ENCODE measurements at regions not wholly inside any gene's neighbourhood (a gene's known extent, or its start where the extent isn't known, plus 50 kb on each side); places are given as distances from the start of the nearest gene placed in this dataset.

DNA sequence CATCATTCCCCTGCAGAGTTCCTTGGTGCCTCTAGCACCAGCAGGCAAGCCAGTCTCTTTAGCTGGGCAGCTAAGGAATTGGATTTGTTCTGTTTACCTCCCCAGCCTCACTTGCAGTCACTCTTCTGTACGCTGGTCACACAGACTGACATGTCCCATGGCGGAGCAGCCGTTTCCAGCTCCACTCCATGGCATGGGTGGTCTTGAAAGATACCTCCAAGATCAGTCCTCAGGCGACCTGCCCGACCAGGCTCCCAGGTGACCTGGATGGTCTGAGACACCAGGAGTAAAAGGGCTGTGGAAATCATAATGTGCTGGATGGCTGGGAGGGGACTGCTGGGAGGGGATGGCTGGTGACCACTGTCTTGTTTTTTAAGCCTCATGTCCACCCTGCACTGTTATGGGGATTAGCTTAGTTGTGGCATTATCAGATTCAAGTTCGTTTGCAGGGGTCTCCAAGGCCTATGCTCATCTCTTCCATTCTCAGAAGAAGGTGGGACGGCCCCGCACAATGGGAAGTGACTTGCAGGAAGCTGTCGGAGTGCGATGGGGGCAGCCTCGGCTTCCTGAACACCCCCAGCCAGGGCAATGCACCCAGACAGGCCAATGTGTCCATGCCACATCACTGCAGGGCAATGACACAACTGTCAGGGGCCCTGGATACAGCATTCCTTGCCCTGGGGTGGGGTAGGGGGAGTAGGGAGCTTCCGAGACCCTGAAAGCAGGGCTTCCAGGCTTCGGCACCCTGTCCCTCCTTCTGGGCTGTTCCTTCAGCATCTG is 156.1 kb upstream of the MYCN start:
- ATAC-seq (no peak), FAIRE-seq (no peak), DNase-seq (no peak)
- WGBS, 2 donors, result 62 to 73% methylated on average over 13 of the region's 13 CpGs
- Histone ChIP-seq H3K4me1 (no peaks in the 10 kb centered on the region), H3K9me3 (no peaks in the 10 kb centered on the region), H3K27me3 (no peaks in the 10 kb centered on the region), H3K4me3 (no peak overlapping the region), H3K27ac (no peak overlapping the region), H3K36me3 (no peaks in the 10 kb centered on the region)
- TF ChIP-seq, protein P1, sequence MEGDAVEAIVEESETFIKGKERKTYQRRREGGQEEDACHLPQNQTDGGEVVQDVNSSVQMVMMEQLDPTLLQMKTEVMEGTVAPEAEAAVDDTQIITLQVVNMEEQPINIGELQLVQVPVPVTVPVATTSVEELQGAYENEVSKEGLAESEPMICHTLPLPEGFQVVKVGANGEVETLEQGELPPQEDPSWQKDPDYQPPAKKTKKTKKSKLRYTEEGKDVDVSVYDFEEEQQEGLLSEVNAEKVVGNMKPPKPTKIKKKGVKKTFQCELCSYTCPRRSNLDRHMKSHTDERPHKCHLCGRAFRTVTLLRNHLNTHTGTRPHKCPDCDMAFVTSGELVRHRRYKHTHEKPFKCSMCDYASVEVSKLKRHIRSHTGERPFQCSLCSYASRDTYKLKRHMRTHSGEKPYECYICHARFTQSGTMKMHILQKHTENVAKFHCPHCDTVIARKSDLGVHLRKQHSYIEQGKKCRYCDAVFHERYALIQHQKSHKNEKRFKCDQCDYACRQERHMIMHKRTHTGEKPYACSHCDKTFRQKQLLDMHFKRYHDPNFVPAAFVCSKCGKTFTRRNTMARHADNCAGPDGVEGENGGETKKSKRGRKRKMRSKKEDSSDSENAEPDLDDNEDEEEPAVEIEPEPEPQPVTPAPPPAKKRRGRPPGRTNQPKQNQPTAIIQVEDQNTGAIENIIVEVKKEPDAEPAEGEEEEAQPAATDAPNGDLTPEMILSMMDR (IDR thresholded peaks at IDR 0.05), result no peak
- intact Hi-C loops (cut with DNase I), result no loop called here

DNA sequence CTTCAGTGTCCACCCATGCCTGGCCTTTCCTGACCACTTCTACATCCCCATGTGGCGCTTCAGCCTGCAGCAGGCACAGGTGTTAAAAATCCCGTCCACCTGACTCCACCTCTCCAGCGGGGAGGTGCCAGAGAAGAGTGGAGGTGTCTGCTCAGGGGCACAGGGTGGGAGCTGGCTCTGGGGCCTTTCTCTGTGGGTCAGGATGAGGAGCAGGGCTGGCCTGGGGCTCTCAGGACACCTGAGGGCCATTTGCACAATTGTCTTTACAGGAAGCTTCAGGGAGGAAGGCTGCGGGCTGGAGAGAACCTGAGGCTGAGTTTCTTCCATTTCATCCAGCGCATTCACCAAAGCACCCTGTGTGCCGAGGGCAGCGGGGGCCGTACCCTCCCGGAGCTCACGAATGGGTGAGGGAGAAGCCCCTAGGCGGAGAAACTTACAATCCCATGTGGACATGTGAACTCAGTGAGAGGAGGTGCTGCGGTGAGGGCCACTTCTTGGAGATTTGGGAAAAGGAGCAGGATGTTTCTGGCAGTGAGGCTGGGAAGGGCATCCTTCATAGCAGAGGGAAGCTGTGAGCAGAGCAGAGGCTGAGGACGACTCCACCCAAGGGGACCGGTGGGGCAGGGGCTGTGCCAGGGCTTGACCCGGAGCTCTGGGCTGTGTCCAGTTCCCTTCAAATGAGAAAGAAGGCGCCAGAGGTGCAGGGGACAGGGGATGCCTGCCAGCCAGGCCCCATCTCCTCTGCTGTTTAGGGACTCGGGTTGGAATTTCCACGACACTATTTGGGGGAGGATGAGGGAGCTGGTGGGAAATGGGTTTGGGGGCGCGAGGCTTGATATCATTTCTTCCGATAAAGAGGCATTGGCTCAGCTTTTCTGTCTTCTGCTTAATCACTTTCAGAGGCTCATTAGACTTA is 155.2 kb upstream of the MYCN start:
- Histone ChIP-seq H3K4me3 (no peak overlapping the region), H3K36me3 (no peaks in the 10 kb centered on the region), H3K4me1 (no peaks in the 10 kb centered on the region), H3K27ac (no peak overlapping the region), H3K27me3 (no peaks in the 10 kb centered on the region), H3K9me3 (no peaks in the 10 kb centered on the region)
- WGBS, 2 donors, result 63 to 66% methylated on average over 21 of the region's 21 CpGs
- intact Hi-C loops (cut with DNase I), result no loop called here
- ATAC-seq (no peak), FAIRE-seq (no peak), DNase-seq (no peak)
- TF ChIP-seq, protein P1 (IDR thresholded peaks at IDR 0.05), result no peak

DNA sequence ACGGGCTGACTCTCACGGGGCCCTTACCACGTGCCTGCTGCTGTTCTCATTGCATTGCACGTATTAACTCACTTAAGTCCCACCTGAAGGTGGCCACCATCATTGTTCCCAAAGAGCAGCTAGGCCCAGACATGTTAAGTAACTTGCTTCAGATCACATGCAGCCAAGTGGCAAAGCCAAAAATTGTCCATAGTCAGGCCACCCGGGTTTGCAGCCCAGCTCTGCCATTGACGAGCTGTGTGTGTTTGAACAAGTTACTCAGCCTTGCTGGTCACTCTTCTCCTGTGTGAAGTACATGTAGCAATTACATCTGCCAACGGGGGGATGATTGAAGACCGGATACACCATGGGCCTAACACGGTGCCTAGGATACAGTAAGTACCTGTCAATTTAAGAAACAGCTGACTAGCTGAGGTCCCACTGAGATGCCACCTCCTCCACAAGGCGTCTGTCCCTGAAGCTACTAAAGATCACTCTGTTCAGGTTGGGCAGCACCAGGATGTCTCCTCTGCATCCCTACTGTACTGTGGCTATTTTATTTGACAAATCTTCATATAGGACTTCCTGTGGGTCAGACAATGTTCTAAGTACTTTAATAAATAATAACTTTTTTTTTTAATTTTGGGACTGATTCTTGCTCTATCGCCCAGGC is 154.2 kb upstream of the MYCN start:
- Histone ChIP-seq H3K27ac (no peak overlapping the region), H3K36me3 (no peaks in the 10 kb centered on the region), H3K4me1 (no peaks in the 10 kb centered on the region), H3K9me3 (no peaks in the 10 kb centered on the region), H3K4me3 (no peak overlapping the region), H3K27me3 (no peaks in the 10 kb centered on the region)
- TF ChIP-seq, protein P1 (IDR thresholded peaks at IDR 0.05), result no peak
- ATAC-seq (no peak), FAIRE-seq (no peak), DNase-seq (no peak)
- intact Hi-C loops (cut with DNase I), result no loop called here
- 64 to 69% methylated on average over 11 of the region's 11 CpGs for WGBS, 2 donors

DNA sequence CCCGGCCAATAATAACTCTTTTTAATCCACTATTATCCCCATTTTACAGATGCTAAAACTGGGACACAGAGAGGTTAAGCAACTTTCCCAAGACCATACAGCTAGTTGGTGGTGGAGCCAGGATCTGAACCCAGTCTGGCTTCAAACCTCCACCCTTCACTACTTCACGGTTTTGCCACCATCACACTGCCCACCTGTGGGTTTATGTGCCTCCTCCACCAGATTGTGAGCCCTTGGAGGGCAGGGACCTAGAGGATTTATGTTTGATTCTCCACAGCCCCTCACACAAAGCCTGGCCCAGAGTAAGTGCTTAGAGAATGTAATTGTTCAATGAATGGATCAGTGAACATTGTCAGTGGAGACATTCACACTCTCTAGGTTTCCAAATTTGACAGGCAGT is 153.4 kb upstream of the MYCN start:
- H3K9me3 ChIP-seq, result no peaks in the 10 kb centered on the region
- H3K4me3 ChIP-seq, result no peak overlapping the region
- H3K27ac ChIP-seq, result no peak overlapping the region
- H3K27me3 ChIP-seq, result no peaks in the 10 kb centered on the region
- WGBS, 2 donors, result 55 to 56% methylated on average over 2 of the region's 2 CpGs
- H3K36me3 ChIP-seq, result no peaks in the 10 kb centered on the region
- H3K4me1 ChIP-seq, result no peaks in the 10 kb centered on the region
- no peak for FAIRE-seq
- no peak for DNase-seq
- intact Hi-C loops (cut with DNase I), result no loop called here
- TF ChIP-seq, protein P1 (IDR thresholded peaks at IDR 0.05), result no peak
- ATAC-seq, result no peak
